AG04449 (cell line): ENCODE measurements at regions not wholly inside any gene's neighbourhood (a gene's known extent, or its start where the extent isn't known, plus 50 kb on each side); places are given as distances from the start of the nearest gene placed in this dataset.

Source experiments
- CTCF ChIA-PET: fragments of 350-600 bp; formaldehyde crosslinking; extraction: SDS; loops from one replicate; lab custom pipeline; 2021; ENCODE audit warnings: antibody characterized with exemption; lab: Yijun Ruan, JAX
- POLR2A ChIA-PET: fragments of 400-600, 350-600 bp; formaldehyde crosslinking; extraction: SDS; loops from one replicate; lab custom pipeline; 2020; ENCODE audit warnings: antibody characterized with exemption, inconsistent platforms; lab: Yijun Ruan, JAX
- DNase-seq: peaks from one replicate; pipeline ENCODE4 v3.0.0-alpha.2; 2010; ENCODE audit warnings: low read depth, low spot score
- H3K4me3 ChIP-seq: 2 replicates; pipeline ENCODE4 v1.5.1; 2011; ENCODE audit warnings: low read depth, mild to moderate bottlenecking, control low read depth, low read length
- CTCF ChIP-seq: IDR thresholded peaks from one replicate; pipeline ENCODE4 v1.5.1; 2011; ENCODE audit warnings: mild to moderate bottlenecking, moderate library complexity, low read length, control low read depth, inconsistent platforms; ENCODE audit not compliant: insufficient read depth; ENCODE audit errors: missing control alignments

- peak; percentile 24 for DNase-seq
- CTCF ChIA-PET, result interaction anchor here (0.8 to 1.7 kb wide), 8 partner anchors 8 to 1162 kb away, joined by 3 to 10 read pairs (median 5); no protein-coding TSS in a partner anchor
- H3K4me3 ChIP-seq, result no peak overlapping the region
- POLR2A ChIA-PET, result no interaction called here
- peak; percentile 47 for TF ChIP-seq CTCF
Measured at GRCh38 chr6:114747995-114748625, 405.3 kb upstream of the HS3ST5 start.

GRCh38 chr6:114740547-114740946 lies 397.7 kb upstream of the HS3ST5 start:
- POLR2A ChIA-PET, result no interaction called here
- CTCF ChIA-PET, result interaction anchor here (0.9 to 1.7 kb wide), 2 partner anchors 8 to 1156 kb away, joined by 3 to 7 read pairs; no protein-coding TSS in a partner anchor
- no peak overlapping the region for H3K4me3 ChIP-seq
- no peak for DNase-seq
- TF ChIP-seq CTCF, result no peak

DNA sequence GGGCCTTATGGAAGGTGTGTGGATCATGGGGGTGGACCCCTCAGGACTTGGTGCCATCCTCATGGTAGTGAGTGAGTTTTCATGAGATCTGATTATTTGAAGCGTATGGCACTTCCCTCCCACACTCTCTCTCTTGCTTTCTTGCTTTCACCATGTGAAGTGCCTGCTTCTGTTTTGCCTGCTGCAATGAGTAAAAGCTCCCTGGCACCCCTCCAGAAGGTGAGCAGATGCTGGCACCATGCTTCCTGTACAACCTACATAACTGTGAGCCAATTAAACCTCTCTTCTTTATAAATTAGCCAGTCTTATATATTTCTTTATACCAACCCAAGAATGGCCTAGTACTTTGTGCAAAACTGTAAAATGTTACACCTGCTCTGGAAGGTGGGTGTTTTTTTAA lies 396.8 kb upstream of the HS3ST5 start:
- POLR2A ChIA-PET, result no interaction called here
- TF ChIP-seq CTCF, result no peak

GRCh38 chr6:114735025-114735735 lies 392.4 kb upstream of the HS3ST5 start:
- DNase-seq, result no peak
- CTCF ChIA-PET, result no interaction called here
- POLR2A ChIA-PET, result no interaction called here
- TF ChIP-seq CTCF, result no peak
- H3K4me3 ChIP-seq, result no peak overlapping the region

More for the DNA sequence above, 396.8 kb upstream of the HS3ST5 start:
- H3K4me3 ChIP-seq, result no peak overlapping the region
- CTCF ChIA-PET, result interaction anchor here (1.7 kb wide), 1 partner anchor 9 kb away, joined by 7 read pairs; no protein-coding TSS in a partner anchor
- DNase-seq, result no peak

GRCh38 chr6:114733596-114733995 lies 390.8 kb upstream of the HS3ST5 start:
- no peak for DNase-seq
- H3K4me3 ChIP-seq, result no peak overlapping the region
- POLR2A ChIA-PET, result no interaction called here
- CTCF ChIA-PET, result interaction anchor here (1.8 kb wide), 1 partner anchor 15 kb away, joined by 3 read pairs; no protein-coding TSS in a partner anchor
- TF ChIP-seq CTCF, result no peak

DNA sequence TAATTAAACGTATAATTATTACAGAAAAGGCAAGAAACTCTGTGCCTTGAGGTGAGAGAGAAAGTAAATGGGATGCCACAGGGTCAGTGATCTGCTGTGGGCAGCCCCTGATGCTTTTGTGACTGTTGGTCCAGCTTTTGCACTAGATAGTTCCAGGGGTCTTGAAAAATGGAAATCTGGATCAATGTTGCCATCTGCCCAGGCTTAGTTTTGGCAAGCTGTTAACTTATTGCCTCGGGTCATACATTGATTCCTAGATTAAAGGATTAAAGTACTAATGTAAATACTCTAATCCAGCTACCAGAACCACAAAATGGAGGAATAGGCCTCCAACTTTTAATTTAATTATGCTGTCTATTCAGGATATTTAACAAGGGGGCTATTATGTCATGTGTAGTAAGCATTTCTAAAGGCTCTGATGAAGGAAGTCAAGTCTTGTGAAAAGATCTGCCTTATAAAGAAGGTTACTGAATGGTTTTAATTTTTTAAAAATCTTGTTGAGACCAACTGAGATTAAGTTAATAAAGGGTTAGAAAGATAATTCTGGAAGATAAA lies 376.0 kb upstream of the HS3ST5 start:
- no peak overlapping the region for H3K4me3 ChIP-seq
- DNase-seq, result no peak
- TF ChIP-seq CTCF, result no peak
- POLR2A ChIA-PET, result no interaction called here
- CTCF ChIA-PET, result no interaction called here
